Smooth muscle cell (in vitro differentiated cells): ENCODE measurements at regions not wholly inside any gene's neighbourhood (a gene's known extent, or its start where the extent isn't known, plus 50 kb on each side); places are given as distances from the start of the nearest gene placed in this dataset.
"Not testable (repeated sequence)": the region's sequence is repeated elsewhere in the genome, so short reads cannot be mapped to it uniquely, and the experiment has no call there.

Experiments used
- DNase-seq: peaks from one replicate; lab custom pipeline; 2025; ENCODE audit not compliant: unreplicated experiment; lab: John Stamatoyannopoulos, UW
- H2AFZ ChIP-seq: fragments of 200-600 bp; sonication (generic); 2 replicates; pipeline ENCODE4 v1.6.0; 2016; ENCODE audit warnings: antibody characterized with exemption, low read depth, mild to moderate bottlenecking
- H3F3A ChIP-seq: fragments of 200-600 bp; sonication (generic); 2 replicates; pipeline ENCODE4 v1.6.0; 2017; ENCODE audit warnings: antibody characterized with exemption, low read depth
- H3K27ac ChIP-seq: fragments of 200-600 bp; sonication (generic); 2 replicates; pipeline ENCODE4 v1.5.1; 2016; ENCODE audit warnings: low read depth, mild to moderate bottlenecking
- H3K27me3 ChIP-seq: fragments of 200-600 bp; sonication (generic); 2 replicates; pipeline ENCODE4 v1.6.1; 2016; ENCODE audit warnings: low read depth, mild to moderate bottlenecking
- H3K36me3 ChIP-seq: fragments of 200-600 bp; sonication (generic); 2 replicates; pipeline ENCODE4 v1.5.1; 2016; ENCODE audit warnings: low read depth
- H3K4me1 ChIP-seq: fragments of 200-600 bp; sonication (generic); 2 replicates; pipeline ENCODE4 v1.5.1; 2016; ENCODE audit warnings: low read depth
- H3K4me2 ChIP-seq: fragments of 200-600 bp; sonication (generic); 2 replicates; pipeline ENCODE4 v1.6.0; 2016; ENCODE audit warnings: mild to moderate bottlenecking
- H3K4me3 ChIP-seq: fragments of 200-600 bp; sonication (generic); 2 replicates; pipeline ENCODE4 v1.5.1; 2016; ENCODE audit warnings: mild to moderate bottlenecking
- H3K79me2 ChIP-seq: fragments of 200-600 bp; sonication (generic); 2 replicates; pipeline ENCODE4 v1.6.0; 2016; ENCODE audit warnings: low read depth, mild to moderate bottlenecking
- H3K9ac ChIP-seq: fragments of 200-600 bp; sonication (generic); 2 replicates; pipeline ENCODE4 v1.6.0; 2016; ENCODE audit warnings: low read depth
- H3K9me3 ChIP-seq: fragments of 200-600 bp; sonication (generic); replicated peaks from 2 replicates; pipeline ENCODE4 v1.5.1; 2016; ENCODE audit warnings: low read depth
- H4K20me1 ChIP-seq: fragments of 200-600 bp; sonication (generic); 2 replicates; pipeline ENCODE4 v1.6.0; 2016; ENCODE audit warnings: low read depth
- WGBS: methylation state at CpG from one replicate; pipeline ENCODE4 v1.1.7; 2016; ENCODE audit warnings: low lambda C conversion rate; 5-methylcytosine and 5-hydroxymethylcytosine counted together
- TF ChIP-seq, protein P1 (sequence below): fragments of 200-600 bp; sonication (generic); IDR thresholded peaks from 2 replicates; pipeline ENCODE4 v1.5.1; 2017; ENCODE audit warnings: borderline replicate concordance, mild to moderate bottlenecking, antibody characterized with exemption; ENCODE audit not compliant: insufficient read depth, poor library complexity, severe bottlenecking

DNA sequence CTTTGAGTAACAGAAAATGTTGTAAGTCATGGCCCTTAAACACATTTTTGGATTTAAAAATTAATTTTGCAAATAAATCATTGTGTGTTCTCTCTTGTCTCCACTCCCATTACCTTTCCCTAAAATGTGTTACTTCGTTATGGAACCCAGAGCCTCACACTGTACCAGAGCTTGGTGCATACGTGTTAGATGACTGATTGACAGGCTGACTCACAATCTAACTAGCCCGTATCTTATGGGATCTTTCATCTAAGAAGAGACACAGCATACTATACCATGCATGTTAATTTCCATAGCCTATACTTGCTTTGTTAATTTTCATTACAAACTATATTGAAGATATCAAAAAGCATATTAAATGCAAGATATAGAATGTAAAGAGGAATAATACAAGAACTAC is 87.1 kb downstream of the SPRY4 start:
- H3K79me2 ChIP-seq = no peaks in the 10 kb centered on the region
- H3K27me3 ChIP-seq = no peaks in the 10 kb centered on the region
- H3K27ac ChIP-seq = no peak overlapping the region
- H3K9ac ChIP-seq = no peak overlapping the region
- H3K4me3 ChIP-seq = no peak overlapping the region
- 69% methylated on average over 3 of the region's 3 CpGs for WGBS
- DNase-seq = no peak
- H3K4me2 ChIP-seq = no peak overlapping the region
- H3K36me3 ChIP-seq = no peaks in the 10 kb centered on the region
- H2AFZ ChIP-seq = no peak overlapping the region
- no peaks in the 10 kb centered on the region for H3F3A ChIP-seq
- H4K20me1 ChIP-seq = no peaks in the 10 kb centered on the region
- H3K9me3 ChIP-seq = no peaks in the 10 kb centered on the region
- TF ChIP-seq, protein P1, sequence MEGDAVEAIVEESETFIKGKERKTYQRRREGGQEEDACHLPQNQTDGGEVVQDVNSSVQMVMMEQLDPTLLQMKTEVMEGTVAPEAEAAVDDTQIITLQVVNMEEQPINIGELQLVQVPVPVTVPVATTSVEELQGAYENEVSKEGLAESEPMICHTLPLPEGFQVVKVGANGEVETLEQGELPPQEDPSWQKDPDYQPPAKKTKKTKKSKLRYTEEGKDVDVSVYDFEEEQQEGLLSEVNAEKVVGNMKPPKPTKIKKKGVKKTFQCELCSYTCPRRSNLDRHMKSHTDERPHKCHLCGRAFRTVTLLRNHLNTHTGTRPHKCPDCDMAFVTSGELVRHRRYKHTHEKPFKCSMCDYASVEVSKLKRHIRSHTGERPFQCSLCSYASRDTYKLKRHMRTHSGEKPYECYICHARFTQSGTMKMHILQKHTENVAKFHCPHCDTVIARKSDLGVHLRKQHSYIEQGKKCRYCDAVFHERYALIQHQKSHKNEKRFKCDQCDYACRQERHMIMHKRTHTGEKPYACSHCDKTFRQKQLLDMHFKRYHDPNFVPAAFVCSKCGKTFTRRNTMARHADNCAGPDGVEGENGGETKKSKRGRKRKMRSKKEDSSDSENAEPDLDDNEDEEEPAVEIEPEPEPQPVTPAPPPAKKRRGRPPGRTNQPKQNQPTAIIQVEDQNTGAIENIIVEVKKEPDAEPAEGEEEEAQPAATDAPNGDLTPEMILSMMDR = no peak
- peaks cover 20% of the 10 kb centered on the region for H3K4me1 ChIP-seq

DNA sequence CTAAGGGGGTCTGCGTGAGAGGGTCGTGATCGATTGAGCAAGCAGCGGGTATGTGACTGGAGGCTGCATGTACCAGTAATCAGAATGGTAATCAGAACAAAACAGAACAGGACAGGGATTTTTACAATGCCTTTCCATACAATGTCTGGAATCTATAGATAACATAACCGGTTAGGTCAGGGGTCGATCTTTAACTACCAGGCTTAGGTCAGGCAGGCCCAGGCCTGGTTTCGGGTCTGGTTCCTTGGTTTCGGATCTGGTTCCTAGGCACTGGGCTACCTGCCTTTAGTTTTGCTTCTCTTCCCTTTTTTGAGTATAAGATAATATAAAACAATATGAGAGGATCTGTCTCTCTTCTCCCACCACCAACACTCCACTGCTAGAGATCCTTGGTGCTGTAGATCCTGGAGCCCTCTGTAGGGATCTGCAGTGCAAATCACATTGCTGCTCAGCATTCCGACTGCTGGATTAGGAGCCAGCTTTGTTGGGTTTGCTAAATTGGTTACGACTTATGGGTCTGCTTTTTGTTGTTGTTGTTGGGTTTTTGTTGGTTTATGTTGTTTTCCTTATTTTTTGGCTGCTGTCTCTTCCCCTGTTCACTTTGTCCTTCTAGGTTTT is 88.0 kb downstream of the SPRY4 start:
- H3F3A ChIP-seq, H3K36me3 ChIP-seq, H4K20me1 ChIP-seq, DNase-seq, H3K4me3 ChIP-seq, H3K27me3 ChIP-seq, H3K9ac ChIP-seq, H3K79me2 ChIP-seq, H3K9me3 ChIP-seq: not testable (repeated sequence)
- peak overlapping the region; percentile 66 for H3K4me2 ChIP-seq
- peaks cover 20% of the 10 kb centered on the region for H3K4me1 ChIP-seq
- peak overlapping the region; percentile 41 for H3K27ac ChIP-seq
- H2AFZ ChIP-seq = peak overlapping the region; percentile 36
- 45% methylated on average over 10 of the region's 10 CpGs for WGBS

DNA sequence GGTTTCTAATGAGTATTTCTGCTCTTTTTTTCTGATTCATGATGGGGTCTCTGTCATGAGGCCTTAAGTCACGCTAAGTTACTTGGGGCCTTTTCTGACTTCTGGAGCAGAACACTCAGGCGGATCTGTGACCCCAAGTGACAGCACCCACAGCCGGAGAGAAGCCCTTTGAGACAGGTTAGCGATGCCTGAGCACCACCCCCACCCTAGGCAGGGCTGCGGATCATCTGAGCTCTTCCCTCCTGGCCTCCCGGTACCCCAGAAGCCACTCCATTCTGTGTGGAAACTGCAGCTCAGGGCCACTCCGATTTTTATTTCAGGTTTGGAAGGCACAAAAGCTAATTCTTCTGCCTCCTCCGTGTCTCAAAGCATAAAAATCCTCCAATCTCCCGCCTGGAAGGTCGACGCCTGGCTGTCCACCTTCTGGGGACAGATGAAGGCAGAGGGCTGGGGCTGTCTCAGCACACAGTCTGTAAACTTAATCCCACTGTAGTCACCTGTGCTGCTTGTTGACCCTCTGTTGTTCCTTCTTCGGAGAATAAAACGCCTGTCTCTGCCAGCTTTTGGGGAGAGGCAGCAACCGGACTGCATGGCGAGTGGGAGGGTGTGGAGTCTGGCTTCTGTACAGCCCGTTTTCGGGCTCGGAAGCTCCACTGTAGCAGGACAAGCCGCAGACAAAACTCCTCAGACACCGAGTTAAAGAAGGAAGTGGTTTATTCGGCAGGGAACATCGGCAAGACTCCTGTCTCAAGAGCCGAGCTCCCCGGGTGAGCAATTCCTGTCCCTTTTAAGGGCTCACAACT is 88.8 kb downstream of the SPRY4 start:
- TF ChIP-seq, protein P1 = no peak
- no peaks in the 10 kb centered on the region for H4K20me1 ChIP-seq
- H3F3A ChIP-seq = no peaks in the 10 kb centered on the region
- no peaks in the 10 kb centered on the region for H3K36me3 ChIP-seq
- H3K4me1 ChIP-seq = peaks cover 20% of the 10 kb centered on the region
- H3K9ac ChIP-seq = no peak overlapping the region
- H2AFZ ChIP-seq = peak overlapping the region; percentile 36
- no peak for DNase-seq
- no peaks in the 10 kb centered on the region for H3K27me3 ChIP-seq
- 50% methylated on average over 24 of the region's 24 CpGs for WGBS
- no peak overlapping the region for H3K4me3 ChIP-seq
- no peaks in the 10 kb centered on the region for H3K79me2 ChIP-seq
- no peaks in the 10 kb centered on the region for H3K9me3 ChIP-seq
- H3K27ac ChIP-seq = peak overlapping the region; percentile 41
- H3K4me2 ChIP-seq = peak overlapping the region; percentile 66

GRCh38 chr5:142235050-142235797 is 89.6 kb downstream of the SPRY4 start:
- TF ChIP-seq, protein P1 = no peak
- H4K20me1 ChIP-seq = no peaks in the 10 kb centered on the region
- no peak for DNase-seq
- no peaks in the 10 kb centered on the region for H3F3A ChIP-seq
- H3K36me3 ChIP-seq = no peaks in the 10 kb centered on the region
- H3K9me3 ChIP-seq = no peaks in the 10 kb centered on the region
- H3K4me3 ChIP-seq = no peak overlapping the region
- H3K27ac ChIP-seq = peak overlapping the region; percentile 41
- H3K27me3 ChIP-seq = no peaks in the 10 kb centered on the region
- H2AFZ ChIP-seq = no peak overlapping the region
- peak overlapping the region; percentile 66 for H3K4me2 ChIP-seq
- no peaks in the 10 kb centered on the region for H3K79me2 ChIP-seq
- no peak overlapping the region for H3K9ac ChIP-seq
- 71% methylated on average over 12 of the region's 14 CpGs for WGBS
- H3K4me1 ChIP-seq = peaks cover 20% of the 10 kb centered on the region
